Neural crest cell (in vitro differentiated cells): ENCODE measurements at regions not wholly inside any gene's neighbourhood (a gene's known extent, or its start where the extent isn't known, plus 50 kb on each side); places are given as distances from the start of the nearest gene placed in this dataset.

ENCODE experiments used
- DNase-seq: peaks from one replicate; pipeline ENCODE4 v3.0.0; 2021; ENCODE audit warnings: low read depth, mixed read lengths, low spot score
- H3K27ac Mint-ChIP-seq: one replicate; pipeline ENCODE4 v1.8.0; 2021; ENCODE audit warnings: mild to moderate bottlenecking, mixed read lengths; ENCODE audit not compliant: unreplicated experiment
- H3K27me3 Mint-ChIP-seq: 2 replicates; pipeline ENCODE4 v1.8.0; 2021; ENCODE audit warnings: low read depth, mild to moderate bottlenecking, mixed read lengths
- H3K36me3 Mint-ChIP-seq: 2 replicates; pipeline ENCODE4 v1.8.0; 2021; ENCODE audit warnings: low read depth, mild to moderate bottlenecking, mixed read lengths
- H3K4me1 Mint-ChIP-seq: 2 replicates; pipeline ENCODE4 v1.8.0; 2021; ENCODE audit warnings: mixed read lengths
- H3K4me3 Mint-ChIP-seq: one replicate; pipeline ENCODE4 v1.8.0; 2021; ENCODE audit warnings: mild to moderate bottlenecking, mixed read lengths
- H3K9me3 Mint-ChIP-seq: 2 replicates; pipeline ENCODE4 v1.8.0; 2021; ENCODE audit warnings: mixed read lengths
- TF ChIP-seq, protein P1 (sequence below): fragments of 200-600 bp; sonication (generic); conservative IDR thresholded peaks from 2 replicates; pipeline ENCODE4 v1.5.0; 2021; ENCODE audit warnings: antibody characterized with exemption, mild to moderate bottlenecking

DNA sequence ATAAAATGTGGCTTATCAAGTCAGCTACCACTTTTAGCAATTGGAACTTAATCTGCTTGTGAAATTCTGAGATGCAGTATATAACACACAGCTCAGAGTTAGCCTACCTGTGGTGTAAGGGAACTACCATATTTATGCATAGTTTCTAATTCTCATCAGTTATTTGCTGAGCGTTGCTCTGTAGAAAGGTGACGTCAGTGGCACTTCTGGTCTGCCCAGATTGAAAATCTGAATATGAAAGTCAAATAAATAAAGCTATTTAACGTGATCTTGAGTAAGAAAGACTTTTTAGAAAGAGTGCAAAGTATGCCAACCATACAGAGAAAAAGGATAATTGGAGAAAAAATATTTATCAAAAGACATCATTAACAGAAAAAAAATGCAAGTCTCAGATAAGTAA, 938.9 kb upstream of the NOVA1 start:
- TF ChIP-seq, protein P1, sequence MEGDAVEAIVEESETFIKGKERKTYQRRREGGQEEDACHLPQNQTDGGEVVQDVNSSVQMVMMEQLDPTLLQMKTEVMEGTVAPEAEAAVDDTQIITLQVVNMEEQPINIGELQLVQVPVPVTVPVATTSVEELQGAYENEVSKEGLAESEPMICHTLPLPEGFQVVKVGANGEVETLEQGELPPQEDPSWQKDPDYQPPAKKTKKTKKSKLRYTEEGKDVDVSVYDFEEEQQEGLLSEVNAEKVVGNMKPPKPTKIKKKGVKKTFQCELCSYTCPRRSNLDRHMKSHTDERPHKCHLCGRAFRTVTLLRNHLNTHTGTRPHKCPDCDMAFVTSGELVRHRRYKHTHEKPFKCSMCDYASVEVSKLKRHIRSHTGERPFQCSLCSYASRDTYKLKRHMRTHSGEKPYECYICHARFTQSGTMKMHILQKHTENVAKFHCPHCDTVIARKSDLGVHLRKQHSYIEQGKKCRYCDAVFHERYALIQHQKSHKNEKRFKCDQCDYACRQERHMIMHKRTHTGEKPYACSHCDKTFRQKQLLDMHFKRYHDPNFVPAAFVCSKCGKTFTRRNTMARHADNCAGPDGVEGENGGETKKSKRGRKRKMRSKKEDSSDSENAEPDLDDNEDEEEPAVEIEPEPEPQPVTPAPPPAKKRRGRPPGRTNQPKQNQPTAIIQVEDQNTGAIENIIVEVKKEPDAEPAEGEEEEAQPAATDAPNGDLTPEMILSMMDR, result no peak
- Mint-ChIP-seq H3K9me3 (peaks cover 16% of the 10 kb centered on the region), H3K36me3 (peaks cover 8% of the 10 kb centered on the region), H3K4me3 (no peak overlapping the region), H3K4me1 (no peaks in the 10 kb centered on the region), H3K27ac (no peak overlapping the region), H3K27me3 (no peaks in the 10 kb centered on the region)
- no peak for DNase-seq

GRCh38 chr14:27546111-27546510, 948.3 kb upstream of the NOVA1 start:
- H3K27me3 Mint-ChIP-seq, result no peaks in the 10 kb centered on the region
- H3K9me3 Mint-ChIP-seq, result peaks cover 14% of the 10 kb centered on the region
- no peak for DNase-seq
- H3K4me3 Mint-ChIP-seq, result no peak overlapping the region
- no peaks in the 10 kb centered on the region for H3K36me3 Mint-ChIP-seq
- H3K27ac Mint-ChIP-seq, result no peak overlapping the region
- TF ChIP-seq, protein P1, result no peak
- H3K4me1 Mint-ChIP-seq, result no peaks in the 10 kb centered on the region

DNA sequence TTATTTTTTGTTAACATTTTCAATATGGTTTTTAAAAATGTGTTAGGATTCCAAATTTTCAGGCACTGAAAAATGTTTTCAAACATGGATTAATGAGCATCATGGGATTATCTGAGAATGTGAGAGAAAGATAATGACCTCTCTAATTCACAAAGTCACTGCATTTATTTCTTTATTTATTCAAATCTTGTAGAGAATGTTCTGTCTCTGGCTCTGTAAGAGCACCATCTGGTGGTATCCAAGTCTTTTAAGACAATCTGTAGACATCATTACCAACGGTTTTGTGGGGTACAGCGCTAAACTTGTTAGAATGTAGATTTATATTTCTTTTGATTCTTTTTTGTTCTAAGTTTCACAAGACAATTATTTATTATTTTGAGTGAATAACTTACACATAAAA, 956.0 kb upstream of the NOVA1 start:
- no peak overlapping the region for H3K27ac Mint-ChIP-seq
- H3K36me3 Mint-ChIP-seq, result no peaks in the 10 kb centered on the region
- H3K27me3 Mint-ChIP-seq, result no peaks in the 10 kb centered on the region
- no peak for DNase-seq
- H3K4me1 Mint-ChIP-seq, result no peaks in the 10 kb centered on the region
- no peak overlapping the region for H3K4me3 Mint-ChIP-seq
- H3K9me3 Mint-ChIP-seq, result peaks cover 6% of the 10 kb centered on the region
- TF ChIP-seq, protein P1, result peak; percentile 33

DNA sequence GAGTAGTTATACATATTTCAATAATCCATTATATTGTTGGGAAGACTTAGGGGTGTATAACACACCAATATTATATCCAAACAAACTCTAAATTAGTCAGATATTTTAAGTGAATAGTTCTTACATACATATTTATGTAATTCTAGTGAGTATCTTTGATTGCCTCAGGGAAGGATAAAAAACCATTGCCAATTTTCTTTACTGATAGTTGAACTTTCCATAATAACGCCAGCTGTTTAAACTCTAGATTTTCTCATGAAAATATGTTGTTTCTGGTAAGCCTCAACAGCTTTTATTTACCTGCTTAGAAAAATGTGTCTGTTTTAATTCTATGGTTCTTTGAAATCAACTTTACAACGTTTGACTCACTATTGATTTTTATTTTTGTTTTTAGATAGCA, 959.6 kb upstream of the NOVA1 start:
- H3K27me3 Mint-ChIP-seq, result no peaks in the 10 kb centered on the region

GRCh38 chr14:27559848-27560247, 962.0 kb upstream of the NOVA1 start:
- TF ChIP-seq, protein P1, result no peak
- H3K4me1 Mint-ChIP-seq, result no peaks in the 10 kb centered on the region
- no peaks in the 10 kb centered on the region for H3K36me3 Mint-ChIP-seq
- H3K27me3 Mint-ChIP-seq, result no peaks in the 10 kb centered on the region
- no peaks in the 10 kb centered on the region for H3K9me3 Mint-ChIP-seq
- DNase-seq, result no peak
- H3K27ac Mint-ChIP-seq, result no peak overlapping the region
- no peak overlapping the region for H3K4me3 Mint-ChIP-seq

More for the DNA sequence above, 959.6 kb upstream of the NOVA1 start:
- DNase-seq, result no peak
- H3K27ac Mint-ChIP-seq, result no peak overlapping the region
- TF ChIP-seq, protein P1, result no peak
- no peaks in the 10 kb centered on the region for H3K4me1 Mint-ChIP-seq
- H3K36me3 Mint-ChIP-seq, result no peaks in the 10 kb centered on the region
- no peaks in the 10 kb centered on the region for H3K9me3 Mint-ChIP-seq
- no peak overlapping the region for H3K4me3 Mint-ChIP-seq
